ENCODE measurements at regions not wholly inside any gene's neighbourhood (a gene's known extent, or its start where the extent isn't known, plus 50 kb on each side); places are given as distances from the start of the nearest gene placed in this dataset.

DNA sequence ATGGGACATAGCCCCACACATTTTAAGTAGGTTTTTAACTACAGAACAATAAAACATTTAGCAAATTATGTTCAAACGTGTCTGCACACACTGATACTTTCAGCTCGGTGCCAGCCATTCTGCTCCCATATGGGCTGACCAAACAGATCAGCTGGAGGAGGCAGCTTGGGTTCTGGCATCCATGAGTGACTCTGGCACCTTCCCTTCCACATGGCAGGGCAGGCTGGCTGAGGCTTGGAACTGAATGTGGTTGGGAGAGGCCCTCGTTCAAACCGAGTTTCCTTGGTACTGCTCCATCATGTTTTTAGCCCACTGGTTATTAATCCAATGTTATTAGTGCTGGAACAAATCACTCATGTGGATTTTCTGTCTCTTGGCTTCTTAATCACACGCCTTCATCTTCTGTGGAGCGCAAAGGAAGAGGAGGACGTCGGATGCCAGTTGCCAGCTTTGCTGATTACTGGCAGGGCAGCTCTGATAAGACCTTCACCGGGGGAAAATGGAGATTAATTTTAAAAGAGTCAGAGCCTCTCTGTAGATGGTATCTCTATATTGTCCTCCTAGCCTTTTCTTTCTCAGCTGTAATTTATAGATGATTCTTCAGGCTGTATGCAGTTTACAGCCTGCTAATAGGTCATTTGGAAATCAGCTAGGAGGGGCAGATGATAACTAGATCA lies 93.1 kb upstream of the TIAM2 start:
- no peak overlapping the region for H3K4me3 ChIP-seq (ENCODE audit: control insufficient read depth, low read depth, low read length)
- no peak for DNase-seq (ENCODE audit: low read depth)
- no peak for TF ChIP-seq CTCF (IDR thresholded peaks at IDR 0.05; ENCODE audit: control insufficient read depth, insufficient read depth, low read depth, low read length, missing control alignments)

- no peak for DNase-seq (ENCODE audit: low read depth)
- no peak overlapping the region for H3K4me3 ChIP-seq (ENCODE audit: control insufficient read depth, low read depth, low read length)
- TF ChIP-seq CTCF (IDR thresholded peaks at IDR 0.05; ENCODE audit: control insufficient read depth, insufficient read depth, low read depth, low read length, missing control alignments), result no peak
These were observed 87.8 kb upstream of the TIAM2 start for GRCh38 chr6:154907291-154907690.

DNA sequence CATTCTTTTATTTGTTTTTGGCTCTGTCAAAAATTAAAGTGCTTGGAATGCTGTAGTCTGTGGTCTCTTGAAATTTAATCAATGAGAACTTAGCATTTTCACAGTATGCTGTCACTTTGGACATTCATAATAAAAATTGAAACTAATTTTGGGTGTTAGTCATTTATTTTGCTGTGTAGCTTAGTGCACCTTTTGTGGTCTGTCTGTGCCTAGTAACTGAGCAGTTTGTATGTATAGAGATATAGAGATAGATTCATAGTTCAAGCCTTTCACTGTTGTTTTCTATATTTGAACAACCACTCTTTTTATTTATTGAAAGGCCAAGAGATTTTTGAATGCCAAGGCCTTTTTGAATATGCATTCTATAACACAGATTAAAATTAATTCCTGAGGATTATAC lies 86.4 kb upstream of the TIAM2 start:
- TF ChIP-seq CTCF (IDR thresholded peaks at IDR 0.05; ENCODE audit: control insufficient read depth, insufficient read depth, low read depth, low read length, missing control alignments), result no peak
- DNase-seq (ENCODE audit: low read depth), result no peak
- H3K4me3 ChIP-seq (ENCODE audit: control insufficient read depth, low read depth, low read length), result no peak overlapping the region

- H3K4me3 ChIP-seq (ENCODE audit: control insufficient read depth, low read depth, low read length), result no peak overlapping the region
- TF ChIP-seq CTCF (IDR thresholded peaks at IDR 0.05; ENCODE audit: control insufficient read depth, insufficient read depth, low read depth, low read length, missing control alignments), result no peak
- no peak for DNase-seq (ENCODE audit: low read depth)
These were observed 85.8 kb upstream of the TIAM2 start for GRCh38 chr6:154909311-154909710.

- TF ChIP-seq CTCF (IDR thresholded peaks at IDR 0.05; ENCODE audit: control insufficient read depth, insufficient read depth, low read depth, low read length, missing control alignments), result no peak
- no peak overlapping the region for H3K4me3 ChIP-seq (ENCODE audit: control insufficient read depth, low read depth, low read length)
- DNase-seq (ENCODE audit: low read depth), result no peak
These were observed 85.3 kb upstream of the TIAM2 start for GRCh38 chr6:154909821-154910220.

- TF ChIP-seq CTCF (IDR thresholded peaks at IDR 0.05; ENCODE audit: control insufficient read depth, insufficient read depth, low read depth, low read length, missing control alignments), result no peak
- no peak overlapping the region for H3K4me3 ChIP-seq (ENCODE audit: control insufficient read depth, low read depth, low read length)
- no peak for DNase-seq (ENCODE audit: low read depth)
These were observed 80.8 kb upstream of the TIAM2 start for GRCh38 chr6:154914288-154914687.
